ENCODE measurements at regions not wholly inside any gene's neighbourhood (a gene's known extent, or its start where the extent isn't known, plus 50 kb on each side); places are given as distances from the start of the nearest gene placed in this dataset.

GRCh38 chr5:30932273-30933017 lies 261.0 kb upstream of the CDH6 start:
- no peak for DNase-seq

- no peak for DNase-seq
Measured at GRCh38 chr5:30930736-30931135, 262.8 kb upstream of the CDH6 start.

- DNase-seq: no peak
Measured at GRCh38 chr5:30928956-30929355, 264.5 kb upstream of the CDH6 start.

GRCh38 chr5:30926218-30926617 lies 267.3 kb upstream of the CDH6 start:
- no peak for DNase-seq

GRCh38 chr5:30921388-30921787 lies 272.1 kb upstream of the CDH6 start:
- DNase-seq: no peak

GRCh38 chr5:30918171-30918570 lies 275.3 kb upstream of the CDH6 start:
- DNase-seq: no peak

- DNase-seq: no peak
Measured at GRCh38 chr5:30908356-30908755, 285.1 kb upstream of the CDH6 start.

- no peak for DNase-seq
Measured at GRCh38 chr5:30900367-30900766, 293.1 kb upstream of the CDH6 start.

GRCh38 chr5:30894811-30895210 lies 298.7 kb upstream of the CDH6 start:
- no peak for DNase-seq

- DNase-seq: no peak
Measured at GRCh38 chr5:30891660-30892059, 301.8 kb upstream of the CDH6 start.

GRCh38 chr5:30890377-30890776 lies 303.1 kb upstream of the CDH6 start:
- no peak for DNase-seq

GRCh38 chr5:30880514-30880913 lies 313.0 kb upstream of the CDH6 start:
- DNase-seq: no peak

GRCh38 chr5:30879887-30880286 lies 313.6 kb upstream of the CDH6 start:
- no peak for DNase-seq

GRCh38 chr5:30878746-30879145 lies 314.7 kb upstream of the CDH6 start:
- DNase-seq: no peak

- DNase-seq: no peak
Measured at GRCh38 chr5:30878296-30878695, 315.2 kb upstream of the CDH6 start.

- DNase-seq: no peak
Measured at GRCh38 chr5:30874241-30875034, 319.0 kb upstream of the CDH6 start.

- DNase-seq: no peak
Measured at GRCh38 chr5:30871196-30871595, 322.3 kb upstream of the CDH6 start.

- DNase-seq: no peak
Measured at GRCh38 chr5:30867711-30868110, 325.8 kb upstream of the CDH6 start.

- no peak for DNase-seq
Measured at GRCh38 chr5:30866142-30866541, 327.3 kb upstream of the CDH6 start.

GRCh38 chr5:30856242-30856641 lies 337.2 kb upstream of the CDH6 start:
- DNase-seq: no peak

GRCh38 chr5:30853158-30853557 lies 340.3 kb upstream of the CDH6 start:
- no peak for DNase-seq

- no peak for DNase-seq
Measured at GRCh38 chr5:30850866-30851265, 342.6 kb upstream of the CDH6 start.

GRCh38 chr5:30849931-30850710 lies 343.4 kb upstream of the CDH6 start:
- no peak for DNase-seq

GRCh38 chr5:30846171-30846570 lies 347.3 kb upstream of the CDH6 start:
- DNase-seq: no peak

Data from NK-92 treated with Interleukin-12 subunit alpha and Interleukin-12 subunit beta, amount 100 ng/mL, for 24 hours (cell line).